GM18951 (cell line): ENCODE measurements at regions not wholly inside any gene's neighbourhood (a gene's known extent, or its start where the extent isn't known, plus 50 kb on each side); places are given as distances from the start of the nearest gene placed in this dataset.

Source experiments
- POLR2A ChIP-seq: IDR thresholded peaks from 4 replicates; pipeline ENCODE4 v1.6.1; 2011; ENCODE audit warnings: mild to moderate bottlenecking; ENCODE audit not compliant: insufficient read length, insufficient read depth; ENCODE audit errors: extremely low read depth
- in situ Hi-C: fragments of 300-500 bp; cut with MboI; formaldehyde crosslinking; loops from one replicate; pipeline ENCODE4 v1.12.0; 2022; ENCODE audit warnings: low sequenced_read_pairs, mixed read lengths, inconsistent platforms; ENCODE audit not compliant: unreplicated experiment

DNA sequence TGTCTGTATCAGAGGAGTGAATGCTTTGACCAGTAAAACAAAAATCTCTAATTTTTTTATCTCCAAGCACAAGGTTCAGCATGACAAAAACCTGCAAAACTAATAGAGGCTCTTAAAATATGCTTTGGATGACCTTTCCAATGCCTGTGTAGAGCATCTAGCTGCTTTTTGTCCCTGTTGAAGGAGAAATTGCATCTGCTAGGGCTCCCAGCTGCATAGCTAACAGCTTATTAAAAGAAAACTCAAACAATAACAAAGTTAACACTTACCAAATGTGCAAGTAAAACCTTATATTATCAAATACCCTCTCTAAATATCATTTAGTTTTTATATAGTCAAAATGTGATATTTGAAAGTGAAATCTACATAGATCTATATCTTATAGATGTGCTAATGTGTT is 378.6 kb downstream of the CD109 start:
- TF ChIP-seq POLR2A = no peak
- in situ Hi-C loops = loop anchor here (25.0 kb wide), 1 partner anchor 1138 kb away; the partner anchor contains the start of gene COL12A1

- no peak for TF ChIP-seq POLR2A
- in situ Hi-C loops = no loop called here
Observed at GRCh38 chr6:74073999-74074398, 378.0 kb downstream of the CD109 start.

DNA sequence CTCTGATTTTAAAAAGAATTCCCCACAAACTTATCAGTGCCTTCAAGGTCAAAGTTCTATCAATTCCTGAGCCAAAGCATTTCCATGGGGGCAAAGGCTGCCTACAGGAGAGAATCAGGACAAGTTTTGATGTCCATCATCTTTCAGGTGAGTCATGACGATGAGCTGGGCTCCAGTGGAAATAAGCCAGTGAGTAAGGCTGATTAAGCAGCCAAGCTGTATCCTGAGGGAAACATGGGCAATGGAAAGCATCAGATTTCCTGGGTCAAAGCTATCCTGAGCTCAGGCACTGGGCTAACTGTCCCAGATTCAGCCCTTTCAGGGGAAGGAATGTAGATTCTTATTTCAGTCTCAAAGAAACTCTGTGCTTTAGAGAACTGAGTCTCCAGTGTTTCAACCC is 377.4 kb downstream of the CD109 start:
- in situ Hi-C loops = no loop called here
- TF ChIP-seq POLR2A = no peak

DNA sequence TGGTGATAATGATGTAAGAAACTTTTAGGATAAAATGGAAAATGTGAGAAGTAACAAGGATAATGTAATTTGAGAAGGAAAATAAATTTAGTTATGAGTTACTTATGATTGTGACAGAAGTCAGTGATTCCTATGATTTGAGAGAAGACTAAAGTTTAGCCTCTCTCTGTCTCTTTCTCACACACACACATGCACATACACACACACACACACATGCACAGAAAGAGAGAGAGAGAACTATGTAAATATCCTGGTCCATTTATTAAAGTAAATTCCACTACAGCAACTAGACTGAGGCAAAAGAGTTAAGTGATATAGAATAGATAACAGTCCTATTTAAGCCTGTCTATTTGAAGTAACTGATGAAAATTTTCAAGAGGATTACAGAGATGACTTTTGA is 375.2 kb downstream of the CD109 start:
- no peak for TF ChIP-seq POLR2A
- in situ Hi-C loops = no loop called here

GRCh38 chr6:74070711-74071110 is 374.7 kb downstream of the CD109 start:
- no peak for TF ChIP-seq POLR2A
- in situ Hi-C loops = no loop called here

GRCh38 chr6:74070091-74070490 is 374.1 kb downstream of the CD109 start:
- in situ Hi-C loops = no loop called here
- no peak for TF ChIP-seq POLR2A

DNA sequence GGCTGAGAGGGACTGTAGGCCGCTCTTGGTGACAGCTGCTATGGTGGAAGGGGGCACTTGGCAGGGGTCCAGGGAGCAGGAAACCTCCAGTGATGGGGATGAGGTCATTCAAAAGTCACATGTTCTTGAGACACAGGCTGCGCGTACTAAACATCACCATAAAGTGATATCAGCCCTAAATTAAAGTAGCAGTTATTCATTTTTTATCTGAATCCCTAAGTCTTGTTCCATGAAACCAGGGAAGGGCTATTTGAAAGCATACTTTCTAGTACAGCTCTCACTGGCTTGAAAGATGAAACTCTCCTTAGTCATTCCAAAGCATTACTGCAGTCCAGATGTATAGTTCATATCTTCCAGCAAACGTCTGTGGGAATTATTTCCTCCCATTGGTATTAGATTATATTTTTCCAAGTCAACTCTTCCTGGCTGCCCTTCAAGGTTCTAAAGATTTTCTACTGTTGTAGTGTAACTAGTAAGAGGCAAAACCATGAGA is 373.1 kb downstream of the CD109 start:
- no peak for TF ChIP-seq POLR2A
- in situ Hi-C loops = no loop called here

DNA sequence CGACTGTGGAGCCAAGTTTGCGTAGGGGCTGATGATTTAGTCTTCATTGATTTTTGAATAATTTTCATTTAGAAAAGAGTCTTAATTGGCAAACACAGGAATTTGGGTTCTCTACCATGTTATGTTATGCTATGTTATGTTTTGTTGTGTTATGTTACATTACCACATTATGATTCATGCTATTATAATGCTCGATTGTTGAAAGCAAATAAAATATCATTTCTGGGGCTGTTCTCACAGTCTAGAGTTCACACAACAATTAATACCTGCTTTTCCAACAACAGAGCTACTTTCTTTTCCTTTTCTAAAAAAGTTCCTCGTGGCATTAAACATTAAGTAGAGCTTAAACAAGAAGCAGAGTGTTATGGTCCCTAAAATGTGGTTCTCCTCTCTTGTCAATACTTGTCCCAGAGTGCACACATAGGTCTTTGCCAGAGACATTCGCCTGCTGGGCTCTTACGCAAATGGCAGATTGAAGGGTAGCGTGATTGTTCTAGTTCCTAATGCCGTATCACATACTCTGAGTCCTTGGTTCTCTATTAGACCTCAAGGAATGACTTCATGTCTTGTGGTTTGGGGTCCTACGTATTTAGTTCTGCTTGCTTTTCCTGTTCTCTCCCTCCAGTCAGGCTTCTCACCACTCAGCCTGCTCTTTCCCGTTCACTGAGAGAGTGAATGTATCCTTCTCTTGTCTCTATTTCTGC is 370.3 kb downstream of the CD109 start:
- in situ Hi-C loops = no loop called here
- TF ChIP-seq POLR2A = no peak

DNA sequence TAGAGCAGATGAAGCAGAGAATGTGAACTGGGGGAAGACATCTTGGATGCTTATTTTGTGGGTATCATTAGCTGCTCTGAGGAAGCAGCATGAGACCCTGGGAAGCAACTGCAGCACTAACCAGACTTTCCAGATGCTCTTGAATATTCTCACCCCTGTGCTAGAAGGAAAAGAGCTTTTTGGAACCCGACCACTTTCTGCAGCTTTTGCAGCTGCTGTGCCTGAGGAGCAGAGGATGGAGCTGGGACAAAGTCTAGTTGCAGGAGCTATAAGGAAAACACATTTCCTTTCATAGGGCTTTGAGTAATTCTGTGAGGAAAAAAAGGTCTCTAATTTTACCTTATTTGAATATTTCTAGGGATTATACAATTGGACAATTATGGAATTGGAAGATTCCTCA is 369.7 kb downstream of the CD109 start:
- in situ Hi-C loops = no loop called here
- TF ChIP-seq POLR2A = no peak

- in situ Hi-C loops = no loop called here
Observed at GRCh38 chr6:74063391-74063790, 367.4 kb downstream of the CD109 start.

GRCh38 chr6:74061201-74061600 is 365.2 kb downstream of the CD109 start:
- in situ Hi-C loops = no loop called here
- no peak for TF ChIP-seq POLR2A

More at GRCh38 chr6:74063391-74063790, 367.4 kb downstream of the CD109 start:
- no peak for TF ChIP-seq POLR2A

DNA sequence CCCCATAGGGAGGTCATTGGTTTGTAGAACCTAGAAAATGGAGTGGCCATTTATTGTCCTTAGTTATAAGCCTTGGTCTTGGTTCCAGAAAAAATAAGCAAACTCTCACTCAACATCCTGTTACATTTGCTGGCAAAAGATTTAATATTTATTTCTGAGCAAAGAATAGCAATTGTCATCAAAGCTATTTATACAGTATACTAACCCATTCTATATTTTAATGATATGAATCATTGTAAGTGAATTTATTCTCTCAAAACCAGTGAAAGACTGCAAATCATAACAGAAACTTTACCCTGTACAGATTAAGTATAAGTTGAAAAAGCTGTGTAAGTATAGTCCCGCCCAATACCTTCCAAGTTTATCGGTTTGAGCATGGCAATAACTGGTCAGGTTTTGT is 364.4 kb downstream of the CD109 start:
- no peak for TF ChIP-seq POLR2A
- in situ Hi-C loops = no loop called here

DNA sequence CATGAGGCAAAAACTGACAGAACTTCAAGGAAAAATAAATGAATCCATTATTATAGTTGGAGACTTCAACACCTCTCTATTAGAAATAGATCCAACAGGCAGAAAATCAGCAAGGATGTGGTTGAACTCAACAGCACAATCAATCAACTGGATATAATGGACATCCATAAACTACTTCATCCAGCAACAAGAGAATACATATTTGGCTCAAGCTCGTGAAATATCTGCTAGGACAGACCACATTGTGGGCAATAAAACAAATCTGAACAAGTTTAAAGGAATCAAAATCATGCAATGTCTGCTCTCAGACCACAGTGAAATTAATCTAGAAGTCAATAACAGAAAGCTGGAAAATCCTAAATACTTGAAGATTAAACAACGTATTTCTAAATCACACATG is 362.6 kb downstream of the CD109 start:
- TF ChIP-seq POLR2A = no peak
- in situ Hi-C loops = no loop called here

GRCh38 chr6:74057326-74057725 is 361.3 kb downstream of the CD109 start:
- in situ Hi-C loops = no loop called here

More at GRCh38 chr6:74057326-74057725, 361.3 kb downstream of the CD109 start:
- TF ChIP-seq POLR2A = no peak
